Right lobe of liver (tissue), 4 donors: ENCODE measurements at regions not wholly inside any gene's neighbourhood (a gene's known extent, or its start where the extent isn't known, plus 50 kb on each side); places are given as distances from the start of the nearest gene placed in this dataset.

Experiments used
- CTCF ChIP-seq, 4 donors: fragments of 200-600 bp in 3 of 4; fragments of 450-650 bp in 1 of 4; IDR thresholded peaks; one replicate each; pipeline versions ENCODE4 v1.5.1 to v1.8.0; 2016 to 2022; ENCODE audit warnings: antibody characterized with exemption in 4 of 4, mild to moderate bottlenecking in 2 of 4
- POLR2A ChIP-seq: fragments of 450-650 bp; IDR thresholded peaks from one replicate; pipeline ENCODE4 v1.6.1; 2017; ENCODE audit warnings: antibody characterized with exemption, mild to moderate bottlenecking
- donor health status: DM: no; HTN: no; CAD: no.
- donor health status: DM: no; HTN: no; CAD: no.
- donor health status: DM: no; HTN: yes; CAD: no.

DNA sequence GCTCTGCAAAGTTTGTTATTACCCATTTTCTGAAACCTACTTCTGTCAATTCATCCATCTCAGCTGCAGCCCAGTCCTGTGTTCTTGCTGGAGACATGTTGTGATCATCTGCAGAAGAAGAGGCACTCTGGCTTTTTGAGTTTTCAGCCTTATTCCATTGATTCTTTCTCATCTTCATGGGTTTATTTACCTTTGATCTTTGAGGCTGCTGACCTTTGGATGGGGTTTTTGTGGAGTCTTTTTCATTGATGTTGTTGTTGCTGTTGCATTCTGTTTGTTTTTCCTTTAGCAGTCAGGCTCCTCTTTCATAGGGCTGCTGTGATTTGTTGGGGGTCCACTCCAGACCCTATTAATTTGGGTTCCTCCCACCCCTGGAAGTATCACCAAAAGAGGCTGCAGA lies 164.3 kb downstream of the FCRL5 start:
- TF ChIP-seq POLR2A: no peak
- TF ChIP-seq CTCF (IDR thresholded peaks at IDR 0.05): no peak
